GM10266 (cell line): ENCODE measurements at regions not wholly inside any gene's neighbourhood (a gene's known extent, or its start where the extent isn't known, plus 50 kb on each side); places are given as distances from the start of the nearest gene placed in this dataset.
"Not testable (repeated sequence)": the region's sequence is repeated elsewhere in the genome, so short reads cannot be mapped to it uniquely, and the experiment has no call there.

Experiments
- DNase-seq: peaks from one replicate; pipeline ENCODE4 v3.0.0; 2012; ENCODE audit errors: extremely low spot score
- TF ChIP-seq, protein P1 (sequence below): IDR thresholded peaks from 2 replicates; pipeline ENCODE4 v1.5.1; 2012; ENCODE audit warnings: mild to moderate bottlenecking, low read depth; ENCODE audit not compliant: control insufficient read depth, insufficient read depth; ENCODE audit errors: missing control alignments

DNA sequence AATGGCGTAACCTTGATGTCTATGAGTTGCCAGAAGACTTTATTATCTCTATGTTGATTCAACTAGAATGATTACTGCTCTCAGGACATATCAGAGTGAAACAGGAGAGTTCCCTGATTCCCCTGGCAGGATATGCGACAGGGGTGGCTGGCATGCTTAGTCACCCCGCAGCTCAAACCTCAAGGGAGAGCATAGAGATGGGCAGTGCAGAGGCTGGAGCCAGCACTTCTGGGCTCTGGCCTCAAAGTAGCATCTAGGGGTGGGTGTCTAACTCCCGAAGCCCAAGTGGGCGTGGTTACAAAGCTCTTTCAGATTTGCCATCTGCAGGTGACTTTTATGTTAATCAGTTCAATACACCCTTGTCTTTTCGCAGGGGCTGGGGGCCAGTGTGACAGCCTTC is 391.6 kb downstream of the ADCYAP1 start:
- no peak for DNase-seq
- TF ChIP-seq, protein P1, sequence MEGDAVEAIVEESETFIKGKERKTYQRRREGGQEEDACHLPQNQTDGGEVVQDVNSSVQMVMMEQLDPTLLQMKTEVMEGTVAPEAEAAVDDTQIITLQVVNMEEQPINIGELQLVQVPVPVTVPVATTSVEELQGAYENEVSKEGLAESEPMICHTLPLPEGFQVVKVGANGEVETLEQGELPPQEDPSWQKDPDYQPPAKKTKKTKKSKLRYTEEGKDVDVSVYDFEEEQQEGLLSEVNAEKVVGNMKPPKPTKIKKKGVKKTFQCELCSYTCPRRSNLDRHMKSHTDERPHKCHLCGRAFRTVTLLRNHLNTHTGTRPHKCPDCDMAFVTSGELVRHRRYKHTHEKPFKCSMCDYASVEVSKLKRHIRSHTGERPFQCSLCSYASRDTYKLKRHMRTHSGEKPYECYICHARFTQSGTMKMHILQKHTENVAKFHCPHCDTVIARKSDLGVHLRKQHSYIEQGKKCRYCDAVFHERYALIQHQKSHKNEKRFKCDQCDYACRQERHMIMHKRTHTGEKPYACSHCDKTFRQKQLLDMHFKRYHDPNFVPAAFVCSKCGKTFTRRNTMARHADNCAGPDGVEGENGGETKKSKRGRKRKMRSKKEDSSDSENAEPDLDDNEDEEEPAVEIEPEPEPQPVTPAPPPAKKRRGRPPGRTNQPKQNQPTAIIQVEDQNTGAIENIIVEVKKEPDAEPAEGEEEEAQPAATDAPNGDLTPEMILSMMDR: no peak

DNA sequence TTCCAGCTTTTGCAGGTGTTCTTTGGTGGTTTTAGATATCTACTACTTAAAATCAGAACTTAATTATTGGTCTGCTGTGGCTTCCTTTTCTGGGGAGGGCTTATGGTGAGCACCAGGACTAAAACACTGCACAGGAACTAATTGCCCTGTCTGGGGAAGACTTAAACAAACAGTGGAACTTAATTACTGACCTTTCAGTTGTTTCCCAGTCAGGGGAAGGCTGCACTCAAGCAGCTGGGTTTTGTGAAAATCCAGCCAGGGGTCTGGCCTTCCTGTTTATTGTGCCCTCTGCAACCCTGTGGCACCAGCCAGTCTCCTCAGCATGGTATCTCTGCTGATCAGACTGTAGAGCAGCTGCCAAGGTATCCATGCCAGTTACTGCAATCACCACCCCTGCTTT is 398.2 kb downstream of the ADCYAP1 start:
- no peak for DNase-seq
- TF ChIP-seq, protein P1: no peak

DNA sequence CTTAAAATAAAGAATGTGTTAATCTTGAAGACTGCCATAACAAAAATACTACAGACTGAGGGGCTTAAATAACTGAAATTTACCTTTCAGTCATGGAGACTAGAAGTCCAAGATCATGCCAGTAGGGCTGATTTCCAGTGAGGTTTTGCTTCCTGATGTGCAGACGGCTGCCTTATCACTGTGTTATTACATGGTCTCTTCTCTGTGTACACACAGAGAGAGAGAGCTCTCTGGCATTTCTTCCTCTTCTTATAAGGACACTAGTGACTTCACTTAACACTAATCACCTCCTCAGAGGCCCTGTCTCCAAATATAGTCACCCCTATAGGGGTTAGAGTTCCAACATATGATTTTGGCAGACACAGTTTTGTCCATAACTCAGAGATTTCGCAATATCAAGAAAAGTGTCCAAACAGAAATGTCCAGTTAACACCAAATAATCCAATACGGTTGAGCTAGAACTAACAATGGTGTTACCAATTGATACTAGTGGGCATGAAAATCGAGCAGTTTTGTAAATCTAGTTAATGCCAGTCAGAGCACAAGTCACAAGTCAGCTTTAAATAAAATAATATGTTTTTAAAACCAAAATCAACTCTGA is 399.8 kb downstream of the ADCYAP1 start:
- TF ChIP-seq, protein P1: no peak
- no peak for DNase-seq

DNA sequence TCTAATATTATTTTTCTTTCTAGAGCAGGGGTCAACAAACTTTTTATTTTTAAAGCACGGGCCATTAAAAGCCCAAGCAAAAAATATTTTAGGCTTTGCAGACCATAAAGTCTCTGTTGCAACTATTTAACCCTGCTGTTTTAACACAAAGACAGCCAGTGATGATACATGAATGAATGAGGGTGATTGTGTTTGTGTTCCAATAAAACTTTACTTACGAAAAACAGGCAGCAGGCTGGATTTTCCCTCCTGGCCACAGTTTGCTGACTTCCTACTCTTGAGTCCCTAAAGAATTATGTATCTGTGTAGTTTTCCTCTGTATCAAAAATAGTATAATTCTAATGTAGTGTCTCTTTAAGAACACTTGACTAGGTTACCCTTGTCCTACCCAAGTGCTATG is 402.0 kb downstream of the ADCYAP1 start:
- TF ChIP-seq, protein P1: no peak
- DNase-seq: no peak

DNA sequence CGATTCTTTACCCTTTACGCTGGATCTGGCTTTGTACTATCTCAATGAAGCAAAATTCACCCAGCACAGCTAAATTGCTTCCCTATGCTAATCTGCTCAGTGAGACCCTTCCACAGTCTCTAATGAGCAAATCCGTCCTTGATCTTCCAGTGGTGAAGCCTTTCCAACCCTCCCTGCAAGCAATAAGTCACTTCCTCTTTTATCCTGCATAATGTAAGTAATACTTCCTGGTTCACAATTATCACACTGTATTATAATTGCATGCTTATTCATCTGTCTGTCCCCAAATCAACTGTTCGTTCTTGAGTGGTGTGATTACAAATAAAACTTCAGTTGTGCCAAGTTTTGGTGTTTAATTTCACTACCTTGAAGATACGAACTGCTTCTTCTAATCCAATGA is 404.0 kb downstream of the ADCYAP1 start:
- DNase-seq: no peak
- TF ChIP-seq, protein P1: no peak

DNA sequence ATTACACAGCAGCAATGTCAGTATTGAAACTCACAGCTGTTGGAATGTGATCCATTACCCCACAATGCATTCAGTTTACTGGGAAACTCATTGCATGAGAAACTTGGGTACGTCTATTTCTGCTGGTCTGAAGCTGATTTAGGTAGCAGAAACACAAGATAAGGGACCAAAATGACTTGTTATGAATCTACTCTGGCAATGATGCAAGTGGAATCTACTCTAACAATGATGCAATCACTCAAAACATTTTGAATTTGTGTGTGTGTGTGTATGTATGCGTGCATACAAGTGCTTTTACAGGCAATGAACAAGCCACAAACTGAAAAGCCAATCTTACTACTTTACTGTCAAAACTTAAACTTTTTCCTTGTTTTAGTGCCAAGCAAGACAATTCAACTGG is 406.7 kb downstream of the ADCYAP1 start:
- no peak for DNase-seq
- TF ChIP-seq, protein P1: no peak

DNA sequence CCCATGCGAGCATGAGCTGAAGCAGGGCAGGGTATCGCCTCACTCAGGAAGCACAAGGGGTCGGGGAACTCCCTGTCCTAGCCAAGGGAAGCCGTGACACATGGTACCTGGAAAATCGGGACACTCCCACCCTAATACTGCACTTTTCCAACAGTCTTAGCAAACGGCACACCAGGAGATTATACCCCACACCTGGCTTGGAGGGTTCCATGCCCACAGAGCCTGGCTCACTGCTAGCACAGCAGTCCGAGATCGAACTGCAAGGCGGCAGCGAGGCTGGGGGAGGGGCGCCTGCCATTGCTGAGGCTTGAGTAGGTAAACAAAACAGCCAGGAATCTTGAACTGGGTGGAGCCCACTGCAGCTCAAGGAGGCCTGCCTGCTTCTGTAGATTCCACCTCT is 430.7 kb downstream of the ADCYAP1 start:
- DNase-seq: not testable (repeated sequence)

DNA sequence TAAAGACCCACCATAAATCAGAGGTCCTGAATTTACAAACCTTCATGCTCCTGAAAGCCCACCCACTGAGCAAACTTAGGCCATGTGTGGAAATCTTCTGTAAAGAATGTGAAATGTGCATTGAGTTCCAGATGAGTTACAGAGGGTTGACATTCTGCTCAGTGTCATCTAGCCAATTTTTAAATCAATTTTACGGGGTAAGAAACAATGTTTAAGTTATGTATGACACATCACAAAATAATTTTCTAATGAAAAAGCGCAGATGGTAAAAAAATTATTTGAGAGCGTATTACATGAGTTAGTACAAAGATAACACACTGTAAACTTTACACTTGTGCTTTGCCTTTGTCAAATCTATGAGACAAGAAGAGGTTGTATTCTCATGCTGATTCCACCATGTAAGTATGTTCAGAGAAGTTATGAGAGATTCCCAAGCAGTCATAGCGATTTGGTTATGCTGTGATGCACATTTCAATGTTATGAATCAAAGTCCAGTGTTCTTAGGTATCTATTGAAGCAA is 446.3 kb downstream of the ADCYAP1 start:
- TF ChIP-seq, protein P1: no peak
- DNase-seq: no peak
